HCT116 (cell line): ENCODE measurements at regions not wholly inside any gene's neighbourhood (a gene's known extent, or its start where the extent isn't known, plus 50 kb on each side); places are given as distances from the start of the nearest gene placed in this dataset.

Experiments
- ATAC-seq: fragments of 200-7000 bp; cut with Tn5 transposase; 2 replicates; pipeline ENCODE4 v1.9.1; 2020; ENCODE audit warnings: mild to moderate bottlenecking, moderate library complexity
- BruUV-seq: library from RNA; stranded (reverse); fragments of 400-500 nt; replicated peaks from 2 replicates; lab custom pipeline; 2021; lab: Mats Ljungman, UMichigan
- CTCF ChIA-PET: fragments of 300-600 bp; sonication (Branson Sonifier 250); formaldehyde crosslinking; loops from one replicate; lab custom pipeline; 2021; ENCODE audit warnings: antibody characterized with exemption; lab: Charles Lee
- POLR2A ChIA-PET: fragments of 300-600, 350-600 bp; sonication (Branson Sonifier 250); formaldehyde crosslinking; loops from one replicate; lab custom pipeline; 2021; ENCODE audit warnings: antibody characterized with exemption; lab: Charles Lee
- RAD21 ChIA-PET, 2 experiments: fragments of 300-600 bp; sonication (Branson Sonifier 250); formaldehyde crosslinking; loops; one replicate each; lab custom pipeline; 2023; ENCODE audit warnings: low total read pairs in 2 of 2; ENCODE audit not compliant: uncharacterized antibody in 2 of 2, unreplicated experiment in 2 of 2, low non-redundant PET in 1 of 2; lab: Charles Lee
- DNase-seq: peaks from one replicate; pipeline ENCODE4 v3.0.0-alpha.2; 2010; ENCODE audit warnings: low read depth, low spot score
- H2AFZ ChIP-seq: fragments of 200-600 bp; shearing (Covaris generic), sonication (generic); 2 replicates; pipeline ENCODE4 v1.6.1; 2017; ENCODE audit warnings: low read depth, mixed run types, mixed read lengths, antibody characterized with exemption, low read length; ENCODE audit not compliant: poor library complexity, severe bottlenecking
- H3K27ac ChIP-seq: 2 replicates; pipeline ENCODE4 v1.5.1; 2012; ENCODE audit warnings: low read depth, low read length
- H3K27me3 ChIP-seq: fragments of 200-600 bp; sonication (generic); 2 replicates; pipeline ENCODE4 v1.6.1; 2016; ENCODE audit warnings: mixed run types, low read length, mixed read lengths; ENCODE audit not compliant: insufficient read depth
- H3K36me3 ChIP-seq, 2 experiments: fragments of 200-500 bp in 1 of 2; fragments of 200-600 bp in 1 of 2; sonication (Bioruptor generic) in 1 of 2; sonication (generic) in 1 of 2; 2 replicates each; pipeline versions ENCODE4 v1.5.1 to v1.6.1; 2014 to 2016; ENCODE audit warnings: low read length in 2 of 2, inconsistent platforms in 1 of 2, mixed read lengths in 1 of 2, mixed run types in 1 of 2; ENCODE audit not compliant: insufficient read depth in 2 of 2, control insufficient read depth in 1 of 2
- H3K4me1 ChIP-seq, 2 experiments: fragments of 200-600 bp in 1 of 2; sonication (generic) in 1 of 2; 2 replicates each; pipeline versions ENCODE4 v1.5.1 to v1.6.1; 2012 to 2017; ENCODE audit warnings: low read length in 2 of 2, inconsistent platforms in 1 of 2, mild to moderate bottlenecking in 1 of 2, mixed read lengths in 1 of 2, mixed run types in 1 of 2, moderate library complexity in 1 of 2; ENCODE audit not compliant: insufficient read depth in 2 of 2, control insufficient read depth in 1 of 2
- H3K4me2 ChIP-seq: fragments of 200-600 bp; sonication (generic); 2 replicates; pipeline ENCODE4 v1.6.1; 2017; ENCODE audit warnings: mixed run types, low read length, mixed read lengths
- H3K4me3 ChIP-seq, 2 experiments: fragments of 200-600 bp in 1 of 2; sonication (generic) in 1 of 2; replicated peaks in 1 of 2; 2 replicates each; pipeline ENCODE4 v1.5.1; 2011 to 2016; ENCODE audit warnings: low read length in 2 of 2, control low read depth in 1 of 2, low read depth in 1 of 2, mild to moderate bottlenecking in 1 of 2, mixed read lengths in 1 of 2, mixed run types in 1 of 2
- H3K79me2 ChIP-seq: fragments of 200-600 bp; sonication (generic); 2 replicates; pipeline ENCODE4 v1.6.1; 2017; ENCODE audit warnings: mild to moderate bottlenecking, mixed run types, low read length, moderate library complexity, mixed read lengths; ENCODE audit not compliant: insufficient read depth
- H3K9ac ChIP-seq: fragments of 200-600 bp; sonication (generic); 2 replicates; pipeline ENCODE4 v1.6.1; 2016; ENCODE audit warnings: low read length, mixed read lengths
- H3K9me2 ChIP-seq: fragments of 200-600 bp; sonication (generic), shearing (Covaris generic); 2 replicates; pipeline ENCODE4 v1.6.1; 2017; ENCODE audit warnings: mixed run types, mild to moderate bottlenecking, moderate library complexity; ENCODE audit not compliant: insufficient read depth
- H3K9me3 ChIP-seq, 2 experiments: fragments of 200-500 bp in 1 of 2; fragments of 200-600 bp in 1 of 2; sonication (Bioruptor generic) in 1 of 2; sonication (generic) in 1 of 2; 2 replicates each; pipeline ENCODE4 v1.6.1; 2014 to 2017; ENCODE audit warnings: low read length in 2 of 2, mixed read lengths in 2 of 2, inconsistent platforms in 1 of 2, low read depth in 1 of 2, mild to moderate bottlenecking in 1 of 2, mixed run types in 1 of 2, moderate library complexity in 1 of 2; ENCODE audit not compliant: control insufficient read depth in 1 of 2, insufficient read depth in 1 of 2
- H4K20me1 ChIP-seq: fragments of 200-600 bp; sonication (generic), shearing (Covaris generic); 2 replicates; pipeline ENCODE4 v1.6.1; 2017; ENCODE audit warnings: mixed run types, mild to moderate bottlenecking, moderate library complexity; ENCODE audit not compliant: insufficient read depth
- CBX3 ChIP-seq: IDR thresholded peaks from 2 replicates; pipeline ENCODE4 v1.6.1; 2012; ENCODE audit warnings: low read depth
- CEBPB ChIP-seq: IDR thresholded peaks from 2 replicates; pipeline ENCODE4 v1.6.1; 2012; ENCODE audit warnings: low read depth
- CTCF ChIP-seq, 3 experiments: fragments of 200-600 bp in 1 of 3; sonication (generic) in 1 of 3; IDR thresholded peaks in 2 of 3; conservative IDR thresholded peaks in 1 of 3; 2 replicates each; pipeline ENCODE4 v1.5.1; 2012 to 2017; ENCODE audit warnings: low read depth in 2 of 3, low read length in 2 of 3, antibody characterized with exemption in 1 of 3, borderline replicate concordance in 1 of 3, control low read depth in 1 of 3, mild to moderate bottlenecking in 1 of 3, mixed read lengths in 1 of 3, mixed run types in 1 of 3, moderate library complexity in 1 of 3; ENCODE audit not compliant: insufficient read depth in 1 of 3
- FOSL1 ChIP-seq: IDR thresholded peaks from 2 replicates; pipeline ENCODE4 v1.6.1; 2012; ENCODE audit warnings: low read depth
- POLR2AphosphoS5 ChIP-seq: IDR thresholded peaks from 2 replicates; pipeline ENCODE4 v1.6.1; 2011; ENCODE audit warnings: mild to moderate bottlenecking, low read depth, low read length, moderate library complexity
- RAD21 ChIP-seq: IDR thresholded peaks from 2 replicates; pipeline ENCODE4 v1.6.1; 2012; ENCODE audit warnings: low read depth, mild to moderate bottlenecking
- SP1 ChIP-seq: IDR thresholded peaks from 2 replicates; pipeline ENCODE4 v1.6.1; 2012; ENCODE audit warnings: low read depth
- SRF ChIP-seq: IDR thresholded peaks from 2 replicates; pipeline ENCODE4 v1.6.1; 2012; ENCODE audit warnings: low read depth
- TCF7L2 ChIP-seq: IDR thresholded peaks from 2 replicates; pipeline ENCODE4 v1.7.0; 2011; ENCODE audit warnings: borderline replicate concordance, inconsistent platforms; ENCODE audit not compliant: insufficient read depth, insufficient read length; ENCODE audit errors: extremely low read depth
- YY1 ChIP-seq: IDR thresholded peaks from 2 replicates; pipeline ENCODE4 v1.6.1; 2011; ENCODE audit warnings: low read length, low read depth, moderate library complexity, mild to moderate bottlenecking; ENCODE audit not compliant: insufficient replicate concordance; ENCODE audit errors: extremely low read depth
- intact Hi-C: fragments of 100-400 bp; cut with micrococcal nuclease; formaldehyde crosslinking; loops from 2 replicates; pipeline ENCODE4 v1.10.0; 2022

GRCh38 chr2:160993654-160994061 lies 166.6 kb upstream of the TANK start:
- H3K4me2 ChIP-seq: peak overlapping the region; percentile 48; the same call in 1 of the 2 replicates
- no peaks in the 10 kb centered on the region for H4K20me1 ChIP-seq
- ATAC-seq: no peak
- H3K79me2 ChIP-seq: no peaks in the 10 kb centered on the region
- H3K9me3 ChIP-seq: no peaks in the 10 kb centered on the region
- H3K27ac ChIP-seq: no peak overlapping the region
- no peak overlapping the region for H3K9ac ChIP-seq
- no peaks in the 10 kb centered on the region for H3K9me2 ChIP-seq
- BruUV-seq: no TSS peak
- no peak for TF ChIP-seq SRF
- TF ChIP-seq FOSL1: no peak
- no peak for TF ChIP-seq CBX3
- TF ChIP-seq CEBPB: no peak
- no peak for TF ChIP-seq POLR2AphosphoS5
- H3K4me3 ChIP-seq: no peak overlapping the region
- no peak for DNase-seq
- no peaks in the 10 kb centered on the region for H3K27me3 ChIP-seq
- H3K4me1 ChIP-seq: peaks cover 2 to 5% of the 10 kb centered on the region in 2 experiments; a peak in 2 of 4 replicates
- H3K36me3 ChIP-seq: no peaks in the 10 kb centered on the region
- intact Hi-C loops: loop anchor here (1.0 to 10.0 kb wide), 5 partner anchors 559 to 906 kb away; no protein-coding TSS in a partner anchor
- ChIA-PET CTCF (interaction anchor here (1.0 to 4.1 kb wide), 13 partner anchors 8 to 883 kb away, joined by 3 to 32 read pairs (median 5); no protein-coding TSS in a partner anchor), RAD21 (interaction anchor here (1.3 to 1.8 kb wide), 3 partner anchors 669 to 884 kb away, joined by 3 to 10 read pairs (median 5); no protein-coding TSS in a partner anchor), POLR2A (interaction anchor here (0.6 kb wide), 1 partner anchor 603 kb away, joined by 5 read pairs; no protein-coding TSS in a partner anchor)
- peak overlapping the region; percentile 95 for H2AFZ ChIP-seq

GRCh38 chr2:160994141-160995002 lies 165.9 kb upstream of the TANK start:
- H3K79me2 ChIP-seq: no peaks in the 10 kb centered on the region
- no peaks in the 10 kb centered on the region for H3K9me3 ChIP-seq
- H3K36me3 ChIP-seq: no peaks in the 10 kb centered on the region
- intact Hi-C loops: loop anchor here (1.0 to 10.0 kb wide), 5 partner anchors 560 to 907 kb away; no protein-coding TSS in a partner anchor
- no peak overlapping the region for H3K4me3 ChIP-seq
- ATAC-seq: peak; percentile 95
- H3K27ac ChIP-seq: no peak overlapping the region
- no TSS peak for BruUV-seq
- no peaks in the 10 kb centered on the region for H3K27me3 ChIP-seq
- ChIA-PET RAD21 (interaction anchor here (0.8 to 1.8 kb wide), 6 partner anchors 23 to 885 kb away, joined by 3 to 10 read pairs (median 4); no protein-coding TSS in a partner anchor), POLR2A (interaction anchor here (1.0 kb wide), 1 partner anchor 753 kb away, joined by 3 read pairs; no protein-coding TSS in a partner anchor), CTCF (interaction anchor here (0.7 to 4.1 kb wide), 18 partner anchors 9 to 884 kb away, joined by 3 to 32 read pairs (median 4); no protein-coding TSS in a partner anchor)
- H3K4me1 ChIP-seq: peaks cover 2 to 5% of the 10 kb centered on the region in 2 experiments; a peak in 2 of 4 replicates
- peak overlapping the region; percentile 48 for H3K4me2 ChIP-seq
- no peaks in the 10 kb centered on the region for H3K9me2 ChIP-seq
- no peak for TF ChIP-seq SP1
- TF ChIP-seq CTCF (IDR thresholded peaks at IDR 0.05 in 2 of 3, conservative IDR thresholded peaks at IDR 0.05 in 1 of 3; ENCODE audit: borderline replicate concordance in 1 of 3, insufficient read depth in 1 of 3, low read depth in 2 of 3, low read length in 2 of 3): peak; percentile 76 to 83 (median 76); a peak in 5 of 6 replicates
- TF ChIP-seq CBX3: 0 out of 2 replicates have a peak, but pooled peaks have one; percentile 52
- TF ChIP-seq TCF7L2: no peak
- peak; percentile 53 for TF ChIP-seq YY1
- TF ChIP-seq SRF: no peak
- peak; percentile 94 for TF ChIP-seq RAD21
- no peak overlapping the region for H3K9ac ChIP-seq
- DNase-seq: peak; percentile 66
- peak overlapping the region; percentile 95 for H2AFZ ChIP-seq
- no peaks in the 10 kb centered on the region for H4K20me1 ChIP-seq
